ENCODE measurements at regions not wholly inside any gene's neighbourhood (a gene's known extent, or its start where the extent isn't known, plus 50 kb on each side); places are given as distances from the start of the nearest gene placed in this dataset.

DNA sequence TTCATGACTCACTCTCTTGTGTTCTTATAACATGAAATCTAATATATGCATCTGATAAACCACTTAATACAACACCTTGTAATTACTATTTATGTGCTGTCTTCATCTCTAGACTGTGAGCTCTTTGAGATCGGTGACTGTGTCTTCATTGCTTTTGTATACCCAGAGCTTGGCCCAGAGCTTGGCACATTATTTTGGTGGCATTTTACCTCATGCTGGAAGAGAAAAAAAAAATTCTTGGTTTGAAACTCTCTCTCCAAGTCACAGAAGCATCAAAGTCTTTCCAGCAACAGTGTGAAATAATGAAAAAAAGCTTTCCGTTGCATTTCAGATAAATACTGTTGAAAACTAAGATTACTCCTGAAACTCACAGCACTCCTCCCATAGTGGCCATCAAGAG is 451.6 kb downstream of the NUF2 start:
- TF ChIP-seq POLR2A (IDR thresholded peaks at IDR 0.05) (no peak), CTCF (IDR thresholded peaks at IDR 0.05) (no peak)
